Suprapubic skin (tissue), 4 donors: ENCODE measurements at regions not wholly inside any gene's neighbourhood (a gene's known extent, or its start where the extent isn't known, plus 50 kb on each side); places are given as distances from the start of the nearest gene placed in this dataset.

ENCODE experiments used
- CTCF ChIP-seq, 2 donors: fragments of 200-600 bp in 1 of 2; fragments of 450-650 bp in 1 of 2; sonication (generic) in 1 of 2; IDR thresholded peaks; one replicate each; pipeline ENCODE4 v1.5.1; 2016 to 2019; ENCODE audit warnings: antibody characterized with exemption in 2 of 2, mild to moderate bottlenecking in 1 of 2, moderate library complexity in 1 of 2
- POLR2A ChIP-seq, 2 donors: fragments of 450-650 bp; IDR thresholded peaks; one replicate each; pipeline ENCODE4 v1.6.1; 2017; ENCODE audit warnings: antibody characterized with exemption in 2 of 2, mild to moderate bottlenecking in 2 of 2, moderate library complexity in 2 of 2
- POLR2AphosphoS5 ChIP-seq, 3 donors: sonication (generic); formaldehyde crosslinking; IDR thresholded peaks; one replicate each; pipeline ENCODE4 v1.6.1; 2017; ENCODE audit warnings: antibody characterized with exemption in 3 of 3

- TF ChIP-seq CTCF (IDR thresholded peaks at IDR 0.05) (no peak), POLR2AphosphoS5 (IDR thresholded peaks at IDR 0.05) (no peak), POLR2A (IDR thresholded peaks at IDR 0.05) (no peak)
These were observed 453.7 kb downstream of the PCDH17 start for GRCh38 chr13:58085274-58085673.
